ENCODE measurements at regions not wholly inside any gene's neighbourhood (a gene's known extent, or its start where the extent isn't known, plus 50 kb on each side); places are given as distances from the start of the nearest gene placed in this dataset.

GRCh38 chr1:201663491-201664113 lies 124.7 kb downstream of the NAV1 start:
- Histone ChIP-seq H3K9ac (no peak overlapping the region), H4K20me1 (peaks cover 99% of the 10 kb centered on the region), H3K4me1 (peaks cover 14% of the 10 kb centered on the region; the same call in 1 of the 2 replicates), H3K27me3 (no peaks in the 10 kb centered on the region), H3K9me3 (no peaks in the 10 kb centered on the region), H3K27ac (no peak overlapping the region), H3K4me3 (no peak overlapping the region), H3K36me3 (peaks cover 89% of the 10 kb centered on the region), H3K4me2 (no peak overlapping the region)
- TF ChIP-seq Cebpa-rat (IDR thresholded peaks at IDR 0.05) = no peak

GRCh38 chr1:201665036-201665435 lies 126.1 kb downstream of the NAV1 start:
- H3K4me2 ChIP-seq = no peak overlapping the region
- H3K27ac ChIP-seq = no peak overlapping the region
- peaks cover 99% of the 10 kb centered on the region for H4K20me1 ChIP-seq
- peaks cover 93% of the 10 kb centered on the region for H3K36me3 ChIP-seq
- no peak for TF ChIP-seq Cebpa-rat (IDR thresholded peaks at IDR 0.05)
- H3K27me3 ChIP-seq = no peaks in the 10 kb centered on the region
- no peak overlapping the region for H3K9ac ChIP-seq
- H3K4me1 ChIP-seq = peaks cover 9% of the 10 kb centered on the region; the same call in 1 of the 2 replicates
- no peaks in the 10 kb centered on the region for H3K9me3 ChIP-seq
- H3K4me3 ChIP-seq = no peak overlapping the region

- Histone ChIP-seq H3K9ac (no peak overlapping the region), H3K4me2 (no peak overlapping the region), H3K27me3 (no peaks in the 10 kb centered on the region)
Observed at GRCh38 chr1:201666102-201666501, 127.2 kb downstream of the NAV1 start.

GRCh38 chr1:201666645-201667044 lies 127.7 kb downstream of the NAV1 start:
- Histone ChIP-seq H3K4me1 (no peaks in the 10 kb centered on the region), H4K20me1 (peaks cover 99% of the 10 kb centered on the region), H3K27ac (no peak overlapping the region), H3K4me3 (no peak overlapping the region), H3K9ac (no peak overlapping the region), H3K9me3 (no peaks in the 10 kb centered on the region), H3K4me2 (no peak overlapping the region), H3K27me3 (no peaks in the 10 kb centered on the region), H3K36me3 (peaks cover 90% of the 10 kb centered on the region)
- no peak for TF ChIP-seq Cebpa-rat (IDR thresholded peaks at IDR 0.05)

More at GRCh38 chr1:201666102-201666501, 127.2 kb downstream of the NAV1 start:
- H3K4me3 ChIP-seq = no peak overlapping the region
- TF ChIP-seq Cebpa-rat (IDR thresholded peaks at IDR 0.05) = no peak
- H3K36me3 ChIP-seq = peaks cover 89% of the 10 kb centered on the region
- no peaks in the 10 kb centered on the region for H3K4me1 ChIP-seq
- no peaks in the 10 kb centered on the region for H3K9me3 ChIP-seq
- H3K27ac ChIP-seq = no peak overlapping the region
- H4K20me1 ChIP-seq = peaks cover 99% of the 10 kb centered on the region

GRCh38 chr1:201667479-201667878 lies 128.6 kb downstream of the NAV1 start:
- Histone ChIP-seq H4K20me1 (peaks cover 99% of the 10 kb centered on the region), H3K9me3 (no peaks in the 10 kb centered on the region), H3K4me1 (no peaks in the 10 kb centered on the region), H3K27me3 (no peaks in the 10 kb centered on the region), H3K27ac (no peak overlapping the region), H3K36me3 (peaks cover 85% of the 10 kb centered on the region), H3K9ac (no peak overlapping the region), H3K4me2 (no peak overlapping the region), H3K4me3 (no peak overlapping the region)
- TF ChIP-seq Cebpa-rat (IDR thresholded peaks at IDR 0.05) = no peak

GRCh38 chr1:201670517-201670916 lies 131.6 kb downstream of the NAV1 start:
- Histone ChIP-seq H3K27ac (no peak overlapping the region), H3K4me2 (no peak overlapping the region), H3K9ac (no peak overlapping the region), H3K4me3 (no peak overlapping the region), H3K27me3 (no peaks in the 10 kb centered on the region), H4K20me1 (peaks cover 99% of the 10 kb centered on the region), H3K4me1 (peaks cover 19% of the 10 kb centered on the region), H3K36me3 (peaks cover 71% of the 10 kb centered on the region), H3K9me3 (no peaks in the 10 kb centered on the region)
- no peak for TF ChIP-seq Cebpa-rat (IDR thresholded peaks at IDR 0.05)

- Histone ChIP-seq H4K20me1 (peaks cover 94% of the 10 kb centered on the region), H3K27me3 (no peaks in the 10 kb centered on the region), H3K9me3 (no peaks in the 10 kb centered on the region), H3K27ac (no peak overlapping the region), H3K4me2 (no peak overlapping the region), H3K4me3 (no peak overlapping the region), H3K4me1 (peaks cover 39% of the 10 kb centered on the region), H3K9ac (no peak overlapping the region), H3K36me3 (peaks cover 53% of the 10 kb centered on the region)
- TF ChIP-seq Cebpa-rat (IDR thresholded peaks at IDR 0.05) = no peak
Observed at GRCh38 chr1:201672685-201673084, 133.8 kb downstream of the NAV1 start.

- TF ChIP-seq Cebpa-rat (IDR thresholded peaks at IDR 0.05) = no peak
- no peak overlapping the region for H3K4me3 ChIP-seq
- no peaks in the 10 kb centered on the region for H3K9me3 ChIP-seq
- H3K27me3 ChIP-seq = no peaks in the 10 kb centered on the region
- peaks cover 53% of the 10 kb centered on the region for H3K36me3 ChIP-seq
- H3K4me2 ChIP-seq = no peak overlapping the region
- peaks cover 39% of the 10 kb centered on the region for H3K4me1 ChIP-seq
- H4K20me1 ChIP-seq = peaks cover 94% of the 10 kb centered on the region
- H3K27ac ChIP-seq = no peak overlapping the region
- H3K9ac ChIP-seq = no peak overlapping the region
Observed at GRCh38 chr1:201673093-201673492, 134.2 kb downstream of the NAV1 start.

- Histone ChIP-seq H3K9me3 (no peaks in the 10 kb centered on the region), H3K4me3 (no peak overlapping the region), H3K4me2 (0 out of 2 replicates have a peak overlapping the region, but pooled peaks have one; percentile 5), H3K36me3 (peaks cover 52% of the 10 kb centered on the region), H3K4me1 (peaks cover 43% of the 10 kb centered on the region), H4K20me1 (peaks cover 94% of the 10 kb centered on the region), H3K27ac (no peak overlapping the region), H3K27me3 (no peaks in the 10 kb centered on the region), H3K9ac (no peak overlapping the region)
- no peak for TF ChIP-seq Cebpa-rat (IDR thresholded peaks at IDR 0.05)
Observed at GRCh38 chr1:201673915-201674314, 135.0 kb downstream of the NAV1 start.

- TF ChIP-seq Cebpa-rat (IDR thresholded peaks at IDR 0.05) = no peak
- Histone ChIP-seq H3K9ac (no peak overlapping the region), H3K9me3 (no peaks in the 10 kb centered on the region), H3K4me1 (peaks cover 47% of the 10 kb centered on the region), H4K20me1 (peaks cover 92% of the 10 kb centered on the region), H3K36me3 (peaks cover 52% of the 10 kb centered on the region), H3K27me3 (no peaks in the 10 kb centered on the region), H3K27ac (0 out of 2 replicates have a peak overlapping the region, but pooled peaks have one; percentile 25), H3K4me3 (no peak overlapping the region), H3K4me2 (peak overlapping the region; percentile 65)
Observed at GRCh38 chr1:201675143-201675542, 136.2 kb downstream of the NAV1 start.
